Astrocyte (in vitro differentiated cells and primary cell): ENCODE measurements at regions not wholly inside any gene's neighbourhood (a gene's known extent, or its start where the extent isn't known, plus 50 kb on each side); places are given as distances from the start of the nearest gene placed in this dataset.

Experiments used
- DNase-seq: peaks from one replicate; pipeline ENCODE4 v3.0.0-alpha.2; 2010; ENCODE audit warnings: low read depth
- FAIRE-seq: peaks from 2 replicates; lab custom pipeline; 2011; peaks lifted over from hg19 to GRCh38; lab: Jason Lieb, UNC
- H2AFZ ChIP-seq: 2 replicates; pipeline ENCODE4 v1.6.0; 2012; ENCODE audit warnings: low read depth, low read length, inconsistent platforms
- H3K27ac ChIP-seq: 2 replicates; pipeline ENCODE4 v1.5.1; 2011; ENCODE audit warnings: low read depth, low read length, inconsistent platforms
- H3K27me3 ChIP-seq: 2 replicates; pipeline ENCODE4 v1.6.0; 2011; ENCODE audit warnings: low read length, inconsistent platforms; ENCODE audit not compliant: insufficient read depth
- H3K36me3 ChIP-seq: 2 replicates; pipeline ENCODE4 v1.5.1; 2011; ENCODE audit warnings: low read length, inconsistent platforms; ENCODE audit not compliant: insufficient read depth
- H3K4me1 ChIP-seq: 2 replicates; pipeline ENCODE4 v1.5.1; 2011; ENCODE audit warnings: low read length, inconsistent platforms; ENCODE audit not compliant: insufficient read depth
- H3K4me2 ChIP-seq: 2 replicates; pipeline ENCODE4 v1.6.0; 2012; ENCODE audit warnings: low read length, inconsistent platforms
- H3K4me3 ChIP-seq: 2 replicates; pipeline ENCODE4 v1.5.1; 2011; ENCODE audit warnings: low read depth, mild to moderate bottlenecking, low read length, inconsistent platforms; ENCODE audit not compliant: insufficient read depth
- H3K79me2 ChIP-seq: 2 replicates; pipeline ENCODE4 v1.6.0; 2012; ENCODE audit warnings: mild to moderate bottlenecking, low read length, inconsistent platforms; ENCODE audit not compliant: insufficient read depth
- H3K9ac ChIP-seq: 2 replicates; pipeline ENCODE4 v1.6.0; 2012; ENCODE audit warnings: mild to moderate bottlenecking, low read length, inconsistent platforms
- H3K9me3 ChIP-seq: 2 replicates; pipeline ENCODE4 v1.5.1; 2012; ENCODE audit warnings: low read depth, mild to moderate bottlenecking, low read length, inconsistent platforms; ENCODE audit not compliant: insufficient read depth
- H4K20me1 ChIP-seq: 2 replicates; pipeline ENCODE4 v1.6.0; 2012; ENCODE audit warnings: low read length, inconsistent platforms; ENCODE audit not compliant: insufficient read depth
- H3K27ac Mint-ChIP-seq: one replicate; pipeline ENCODE4 v1.8.0; 2021; ENCODE audit warnings: mild to moderate bottlenecking, mixed read lengths; ENCODE audit not compliant: unreplicated experiment
- H3K27me3 Mint-ChIP-seq: one replicate; pipeline ENCODE4 v1.8.0; 2021; ENCODE audit warnings: low read depth, mixed read lengths; ENCODE audit not compliant: unreplicated experiment
- H3K36me3 Mint-ChIP-seq: one replicate; pipeline ENCODE4 v1.8.0; 2021; ENCODE audit warnings: low read depth, mixed read lengths; ENCODE audit not compliant: unreplicated experiment
- H3K4me1 Mint-ChIP-seq: one replicate; pipeline ENCODE4 v1.8.0; 2021; ENCODE audit warnings: low read depth, mixed read lengths; ENCODE audit not compliant: unreplicated experiment
- H3K4me3 Mint-ChIP-seq: one replicate; pipeline ENCODE4 v1.8.0; 2021; ENCODE audit warnings: mild to moderate bottlenecking, moderate library complexity, mixed read lengths; ENCODE audit not compliant: unreplicated experiment
- H3K9me3 Mint-ChIP-seq: one replicate; pipeline ENCODE4 v1.8.0; 2021; ENCODE audit warnings: mild to moderate bottlenecking, mixed read lengths; ENCODE audit not compliant: unreplicated experiment
- EZH2 ChIP-seq: IDR thresholded peaks from 2 replicates; pipeline ENCODE4 v1.6.1; 2012; ENCODE audit warnings: mild to moderate bottlenecking, low read length, inconsistent platforms; ENCODE audit not compliant: insufficient read depth
- TF ChIP-seq, protein P1 (sequence below): IDR thresholded peaks from 2 replicates; pipeline ENCODE4 v1.5.1; 2011; ENCODE audit warnings: low read depth, mild to moderate bottlenecking, inconsistent platforms, low read length, moderate library complexity; ENCODE audit not compliant: insufficient read depth

DNA sequence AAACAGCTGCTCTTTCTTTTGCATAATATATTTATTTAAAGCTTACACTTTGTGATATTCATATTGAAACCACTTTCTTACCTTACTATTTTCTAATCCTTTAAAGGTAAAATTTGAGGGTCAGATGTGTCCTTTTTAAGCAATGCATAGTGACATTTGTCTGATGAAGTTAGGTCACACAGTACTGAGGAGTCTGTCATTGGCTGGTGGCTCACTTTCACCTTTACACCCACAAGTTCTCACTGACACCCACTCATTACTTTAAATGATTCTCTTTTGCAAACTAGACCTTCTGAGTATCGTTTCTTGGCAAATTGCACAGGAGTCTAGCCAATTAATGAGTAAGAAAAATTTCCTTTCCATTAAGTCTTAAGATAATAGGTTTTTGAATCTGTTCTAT, 758.3 kb upstream of the ARPP21 start:
- H3K27ac ChIP-seq, result no peak overlapping the region
- peak; percentile 0 for DNase-seq
- no peaks in the 10 kb centered on the region for H4K20me1 ChIP-seq
- no peak overlapping the region for H3K9ac ChIP-seq
- H3K9me3 Mint-ChIP-seq, result no peaks in the 10 kb centered on the region
- H3K4me2 ChIP-seq, result no peak overlapping the region
- H2AFZ ChIP-seq, result no peak overlapping the region
- H3K36me3 ChIP-seq, result no peaks in the 10 kb centered on the region
- no peak overlapping the region for H3K4me3 Mint-ChIP-seq
- TF ChIP-seq, protein P1, sequence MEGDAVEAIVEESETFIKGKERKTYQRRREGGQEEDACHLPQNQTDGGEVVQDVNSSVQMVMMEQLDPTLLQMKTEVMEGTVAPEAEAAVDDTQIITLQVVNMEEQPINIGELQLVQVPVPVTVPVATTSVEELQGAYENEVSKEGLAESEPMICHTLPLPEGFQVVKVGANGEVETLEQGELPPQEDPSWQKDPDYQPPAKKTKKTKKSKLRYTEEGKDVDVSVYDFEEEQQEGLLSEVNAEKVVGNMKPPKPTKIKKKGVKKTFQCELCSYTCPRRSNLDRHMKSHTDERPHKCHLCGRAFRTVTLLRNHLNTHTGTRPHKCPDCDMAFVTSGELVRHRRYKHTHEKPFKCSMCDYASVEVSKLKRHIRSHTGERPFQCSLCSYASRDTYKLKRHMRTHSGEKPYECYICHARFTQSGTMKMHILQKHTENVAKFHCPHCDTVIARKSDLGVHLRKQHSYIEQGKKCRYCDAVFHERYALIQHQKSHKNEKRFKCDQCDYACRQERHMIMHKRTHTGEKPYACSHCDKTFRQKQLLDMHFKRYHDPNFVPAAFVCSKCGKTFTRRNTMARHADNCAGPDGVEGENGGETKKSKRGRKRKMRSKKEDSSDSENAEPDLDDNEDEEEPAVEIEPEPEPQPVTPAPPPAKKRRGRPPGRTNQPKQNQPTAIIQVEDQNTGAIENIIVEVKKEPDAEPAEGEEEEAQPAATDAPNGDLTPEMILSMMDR, result no peak
- TF ChIP-seq EZH2, result no peak
- H3K4me1 ChIP-seq, result no peaks in the 10 kb centered on the region
- no peak overlapping the region for H3K27ac Mint-ChIP-seq
- no peak overlapping the region for H3K4me3 ChIP-seq
- H3K36me3 Mint-ChIP-seq, result no peaks in the 10 kb centered on the region
- FAIRE-seq, result no peak
- H3K4me1 Mint-ChIP-seq, result no peaks in the 10 kb centered on the region
- no peaks in the 10 kb centered on the region for H3K27me3 Mint-ChIP-seq
- H3K79me2 ChIP-seq, result no peaks in the 10 kb centered on the region
- H3K27me3 ChIP-seq, result no peaks in the 10 kb centered on the region
- no peaks in the 10 kb centered on the region for H3K9me3 ChIP-seq

DNA sequence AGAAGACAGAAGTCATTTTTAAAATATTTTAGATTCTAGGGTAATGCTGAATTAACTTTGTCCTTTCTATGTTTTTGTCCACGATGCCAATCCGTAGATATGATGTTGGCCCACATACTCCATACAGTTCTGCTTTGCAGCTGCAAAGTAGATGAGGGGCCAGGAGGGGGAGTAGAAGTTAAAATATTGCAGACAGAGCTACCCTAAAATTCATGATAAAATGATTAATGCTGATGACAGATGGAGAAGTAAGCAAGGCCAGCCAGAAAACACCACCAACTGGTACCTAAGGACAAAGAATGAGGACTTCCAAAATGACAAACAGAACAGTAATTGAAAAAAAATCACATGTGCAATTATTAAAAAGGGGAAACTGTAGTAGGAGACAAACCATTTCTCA, 756.6 kb upstream of the ARPP21 start:
- TF ChIP-seq, protein P1, result peak; percentile 42
- no peak for TF ChIP-seq EZH2
- Mint-ChIP-seq H3K36me3 (no peaks in the 10 kb centered on the region), H3K27ac (no peak overlapping the region), H3K4me3 (no peak overlapping the region), H3K4me1 (no peaks in the 10 kb centered on the region), H3K9me3 (no peaks in the 10 kb centered on the region), H3K27me3 (no peaks in the 10 kb centered on the region)
- H2AFZ ChIP-seq, result no peak overlapping the region
- H3K4me1 ChIP-seq, result no peaks in the 10 kb centered on the region
- no peak overlapping the region for H3K4me2 ChIP-seq
- no peaks in the 10 kb centered on the region for H3K27me3 ChIP-seq
- DNase-seq, result no peak
- H3K9me3 ChIP-seq, result no peaks in the 10 kb centered on the region
- H3K79me2 ChIP-seq, result no peaks in the 10 kb centered on the region
- H3K27ac ChIP-seq, result no peak overlapping the region
- H4K20me1 ChIP-seq, result no peaks in the 10 kb centered on the region
- no peaks in the 10 kb centered on the region for H3K36me3 ChIP-seq
- H3K4me3 ChIP-seq, result no peak overlapping the region
- no peak for FAIRE-seq
- H3K9ac ChIP-seq, result no peak overlapping the region

DNA sequence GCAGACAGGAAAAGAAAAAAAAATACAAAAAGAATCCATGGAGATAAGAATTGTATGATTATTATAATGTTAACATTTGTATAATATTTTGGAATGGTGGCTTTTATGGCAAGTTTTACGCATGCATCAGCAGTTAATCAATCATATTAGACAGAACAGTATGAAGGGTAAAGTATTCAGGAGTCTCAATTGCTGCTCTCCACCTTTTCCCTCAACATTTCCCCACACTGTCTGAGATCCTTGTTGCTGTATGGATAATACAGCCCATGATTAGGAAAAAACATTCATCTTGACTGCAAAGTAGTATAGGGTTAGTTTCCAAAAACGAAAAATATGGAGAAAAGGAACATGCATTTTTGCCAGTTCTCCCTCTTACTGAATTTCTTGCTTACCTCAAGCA, 755.3 kb upstream of the ARPP21 start:
- DNase-seq (no peak), FAIRE-seq (no peak)
- H2AFZ ChIP-seq, result no peak overlapping the region
- H3K27ac ChIP-seq, result no peak overlapping the region
- no peaks in the 10 kb centered on the region for H3K9me3 Mint-ChIP-seq
- H3K4me1 ChIP-seq, result no peaks in the 10 kb centered on the region
- no peak overlapping the region for H3K4me2 ChIP-seq
- no peaks in the 10 kb centered on the region for H4K20me1 ChIP-seq
- H3K4me3 ChIP-seq, result no peak overlapping the region
- no peaks in the 10 kb centered on the region for H3K36me3 ChIP-seq
- no peaks in the 10 kb centered on the region for H3K36me3 Mint-ChIP-seq
- H3K27me3 ChIP-seq, result no peaks in the 10 kb centered on the region
- no peak overlapping the region for H3K27ac Mint-ChIP-seq
- no peak overlapping the region for H3K9ac ChIP-seq
- no peaks in the 10 kb centered on the region for H3K27me3 Mint-ChIP-seq
- no peaks in the 10 kb centered on the region for H3K79me2 ChIP-seq
- H3K4me3 Mint-ChIP-seq, result no peak overlapping the region
- H3K4me1 Mint-ChIP-seq, result no peaks in the 10 kb centered on the region
- no peak for TF ChIP-seq EZH2
- no peaks in the 10 kb centered on the region for H3K9me3 ChIP-seq
